Common myeloid progenitor, CD34-positive (primary cell): ENCODE measurements at regions not wholly inside any gene's neighbourhood (a gene's known extent, or its start where the extent isn't known, plus 50 kb on each side); places are given as distances from the start of the nearest gene placed in this dataset.
A peak's percentile ranks its signal among the peaks of the same experiment; 100 is the strongest.
"Not testable (repeated sequence)": the region's sequence is repeated elsewhere in the genome, so short reads cannot be mapped to it uniquely, and the experiment has no call there.

Experiments
- CTCF ChIA-PET: fragments of 350-600 bp; sonication (Branson Sonifier 250); formaldehyde crosslinking; loops from one replicate; lab custom pipeline; 2021; ENCODE audit warnings: antibody characterized with exemption; lab: Charles Lee
- POLR2A ChIA-PET: fragments of 350-600 bp; sonication (Branson Sonifier 250); formaldehyde crosslinking; loops from one replicate; lab custom pipeline; 2021; ENCODE audit warnings: antibody characterized with exemption; lab: Charles Lee
- DNase-seq, 3 donors: peaks; one replicate each; pipeline versions ENCODE4 v3.0.0 to v3.0.0-alpha.2; 2013
- H3K27ac ChIP-seq, 2 experiments: 1 replicate in 1 of 2; 2 replicates in 1 of 2; pipeline ENCODE4 v1.7.0; 2013; ENCODE audit warnings: inconsistent platforms in 2 of 2, low read length in 2 of 2, mild to moderate bottlenecking in 2 of 2, low read depth in 1 of 2, moderate library complexity in 1 of 2; ENCODE audit not compliant: severe bottlenecking in 2 of 2, insufficient read depth in 1 of 2, poor library complexity in 1 of 2
- H3K27me3 ChIP-seq, 5 experiments: replicated peaks in 2 of 5; 1 replicate in 3 of 5; 2 replicates in 2 of 5; pipeline versions ENCODE4 v1.6.1 to v1.7.0; 2013; ENCODE audit warnings: low read length in 4 of 5, mild to moderate bottlenecking in 2 of 5, moderate library complexity in 2 of 5, inconsistent platforms in 1 of 5; ENCODE audit not compliant: insufficient read depth in 5 of 5, control insufficient read depth in 4 of 5
- H3K36me3 ChIP-seq, 4 experiments: 1 replicate in 2 of 4; 2 replicates in 2 of 4; pipeline versions ENCODE4 v1.6.1 to v1.7.0; 2013; ENCODE audit warnings: low read length in 3 of 4, control low read depth in 1 of 4, mild to moderate bottlenecking in 1 of 4; ENCODE audit not compliant: control insufficient read depth in 4 of 4, insufficient read depth in 4 of 4
- H3K4me1 ChIP-seq, 4 experiments: 1 replicate in 3 of 4; 2 replicates in 1 of 4; pipeline versions ENCODE4 v1.6.1 to v1.7.1; 2013; ENCODE audit warnings: low read length in 3 of 4, mild to moderate bottlenecking in 3 of 4, control low read depth in 1 of 4, inconsistent platforms in 1 of 4, moderate library complexity in 1 of 4; ENCODE audit not compliant: control insufficient read depth in 4 of 4, insufficient read depth in 4 of 4; ENCODE audit errors: control extremely low read depth in 1 of 4
- H3K4me3 ChIP-seq, 7 experiments: 1 replicate in 4 of 7; 2 replicates in 3 of 7; pipeline versions ENCODE4 v1.5.1 to v1.7.0; 2013; ENCODE audit warnings: mild to moderate bottlenecking in 7 of 7, low read length in 6 of 7, moderate library complexity in 6 of 7, inconsistent platforms in 2 of 7, low read depth in 2 of 7, control low read depth in 1 of 7; ENCODE audit not compliant: insufficient read depth in 4 of 7, control insufficient read depth in 1 of 7; ENCODE audit errors: extremely low read depth in 1 of 7
- H3K9me3 ChIP-seq, 5 experiments: 1 replicate in 4 of 5; 2 replicates in 1 of 5; pipeline versions ENCODE4 v1.6.1 to v1.7.1; 2013; ENCODE audit warnings: low read length in 4 of 5, mild to moderate bottlenecking in 2 of 5, inconsistent platforms in 1 of 5, low read depth in 1 of 5, moderate library complexity in 1 of 5; ENCODE audit not compliant: control insufficient read depth in 4 of 5, insufficient read depth in 2 of 5; ENCODE audit errors: control extremely low read depth in 1 of 5
- WGBS: methylation state at CpG from one replicate; pipeline ENCODE4 v1.1.5; 2013; ENCODE audit not compliant: insufficient coverage; 5-methylcytosine and 5-hydroxymethylcytosine counted together

DNA sequence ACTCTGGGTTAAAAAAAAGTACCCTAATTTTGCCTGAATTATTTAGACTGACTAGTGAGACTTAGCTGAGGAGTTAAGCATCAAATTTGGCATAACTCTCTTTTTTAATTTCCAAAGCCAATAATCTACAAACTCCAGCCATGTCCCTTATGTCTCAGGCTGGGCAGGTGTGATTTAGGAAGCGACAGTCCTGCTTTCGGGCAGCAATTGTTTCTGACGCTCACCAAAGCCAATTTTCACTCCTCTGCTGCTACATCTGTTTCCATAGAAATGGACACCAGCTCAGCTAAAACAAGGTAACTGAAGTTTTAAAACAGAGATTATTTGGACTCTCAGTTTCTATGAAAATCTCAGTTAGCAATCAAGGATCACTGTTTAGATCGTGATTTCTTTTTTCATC, 338.7 kb downstream of the ABCC12 start:
- no peaks in the 10 kb centered on the region for H3K4me1 ChIP-seq
- ChIA-PET POLR2A (no interaction called here), CTCF (no interaction called here)

GRCh38 chr16:47816511-47816910, 339.3 kb downstream of the ABCC12 start:
- DNase-seq, result no peak
- H3K36me3 ChIP-seq, result no peaks in the 10 kb centered on the region
- H3K4me3 ChIP-seq, result no peak overlapping the region
- POLR2A ChIA-PET, result no interaction called here
- H3K9me3 ChIP-seq, result peaks cover 0 to 4% (median 0%) of the 10 kb centered on the region in 5 experiments
- no peaks in the 10 kb centered on the region for H3K27me3 ChIP-seq
- H3K27ac ChIP-seq, result no peak overlapping the region
- no peaks in the 10 kb centered on the region for H3K4me1 ChIP-seq
- CTCF ChIA-PET, result no interaction called here

More for the DNA sequence above, 338.7 kb downstream of the ABCC12 start:
- Histone ChIP-seq H3K27ac (no peak overlapping the region), H3K27me3 (no peaks in the 10 kb centered on the region), H3K36me3 (no peaks in the 10 kb centered on the region), H3K9me3 (peaks cover 0 to 4% (median 0%) of the 10 kb centered on the region in 5 experiments), H3K4me3 (no peak overlapping the region)
- no peak for DNase-seq
- 86% methylated on average over 4 of the region's 4 CpGs for WGBS

DNA sequence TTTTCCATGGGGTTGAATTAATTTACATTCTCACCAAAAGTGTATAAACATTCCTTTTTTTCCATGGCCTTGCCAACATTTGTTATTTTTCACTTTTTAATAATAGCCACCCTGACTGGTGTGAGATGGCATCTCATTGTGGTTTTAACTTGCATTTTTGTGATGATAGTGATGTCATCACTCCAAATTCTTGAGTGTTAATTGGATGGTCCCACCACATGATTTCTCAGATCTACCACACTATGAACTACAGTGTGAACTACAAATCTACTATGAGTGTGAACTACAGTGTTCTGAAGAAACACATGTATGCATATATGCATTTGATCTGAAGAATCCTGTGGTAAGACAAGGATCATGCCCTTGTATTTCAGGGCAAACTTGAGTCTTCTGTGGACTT, 340.1 kb downstream of the ABCC12 start:
- Histone ChIP-seq H3K36me3 (no peaks in the 10 kb centered on the region), H3K27me3 (no peaks in the 10 kb centered on the region), H3K4me1 (no peaks in the 10 kb centered on the region), H3K4me3 (no peak overlapping the region), H3K27ac (no peak overlapping the region), H3K9me3 (peaks cover 0 to 4% (median 0%) of the 10 kb centered on the region in 5 experiments)
- CTCF ChIA-PET, result no interaction called here
- DNase-seq, result no peak
- POLR2A ChIA-PET, result no interaction called here

DNA sequence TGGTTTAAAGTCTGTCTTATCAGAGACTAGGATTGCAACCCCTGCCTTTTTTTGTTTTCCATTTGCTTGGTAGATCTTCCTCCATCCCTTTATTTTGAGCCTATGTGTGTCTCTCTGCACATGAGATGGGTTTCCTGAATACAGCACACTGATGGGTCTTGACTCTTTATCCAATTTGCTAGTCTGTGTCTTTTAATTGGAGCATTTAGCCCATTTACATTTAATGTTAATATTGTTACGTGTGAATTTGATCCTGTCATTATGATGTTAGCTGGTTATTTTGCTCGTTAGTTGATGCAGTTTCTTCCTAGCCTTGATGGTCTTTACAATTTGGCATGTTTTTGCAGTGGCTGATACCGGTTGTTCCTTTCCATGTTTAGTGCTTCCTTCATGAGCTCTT, 344.0 kb downstream of the ABCC12 start:
- H3K4me1 ChIP-seq, H3K4me3 ChIP-seq, POLR2A ChIA-PET, DNase-seq, H3K9me3 ChIP-seq, H3K36me3 ChIP-seq, CTCF ChIA-PET, H3K27me3 ChIP-seq, H3K27ac ChIP-seq: not testable (repeated sequence)
- WGBS, result no CpG with 5 or more reads among the region's 3 CpGs

DNA sequence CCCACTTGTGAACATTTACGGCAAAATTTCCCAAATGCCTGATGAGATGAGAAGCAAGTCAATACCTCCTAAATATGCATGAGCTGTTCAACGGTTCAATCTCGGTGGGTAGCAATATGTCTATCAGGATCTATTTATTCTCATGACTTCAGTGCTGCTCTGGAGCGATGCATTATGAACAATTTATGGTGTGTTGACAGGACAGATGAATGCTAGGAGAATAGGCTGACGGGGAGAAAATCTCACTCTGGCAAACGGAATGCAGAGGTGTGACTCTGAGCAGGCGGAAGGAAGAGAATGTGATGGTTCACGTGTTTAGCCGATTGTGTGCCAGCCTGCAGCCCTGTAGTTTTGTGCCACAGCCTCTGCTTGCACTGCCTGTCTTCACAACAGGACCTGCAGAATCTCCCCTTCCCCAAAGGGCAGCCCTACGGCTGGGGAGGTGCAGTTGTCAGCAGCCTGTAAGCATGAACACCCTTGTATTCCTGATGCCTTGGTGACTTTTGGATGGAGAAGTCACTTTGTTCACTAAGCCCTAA, 345.2 kb downstream of the PHKB start:
- Histone ChIP-seq H3K27ac (no peak overlapping the region), H3K4me3 (no peak overlapping the region), H3K9me3 (no peaks in the 10 kb centered on the region), H3K4me1 (no peaks in the 10 kb centered on the region), H3K27me3 (no peaks in the 10 kb centered on the region), H3K36me3 (no peaks in the 10 kb centered on the region)
- no peak for DNase-seq
- WGBS, result 97% methylated on average over 10 of the region's 10 CpGs
- CTCF ChIA-PET, result no interaction called here
- POLR2A ChIA-PET, result no interaction called here

GRCh38 chr16:47787696-47788095, 326.6 kb downstream of the PHKB start:
- POLR2A ChIA-PET, result interaction anchor here (0.6 kb wide), 1 partner anchor 663 kb away, joined by 3 read pairs; no protein-coding TSS in a partner anchor
- H3K4me1 ChIP-seq, result no peaks in the 10 kb centered on the region
- H3K36me3 ChIP-seq, result no peaks in the 10 kb centered on the region
- no peak overlapping the region for H3K4me3 ChIP-seq
- no peaks in the 10 kb centered on the region for H3K27me3 ChIP-seq
- CTCF ChIA-PET, result no interaction called here
- peak in 2 of 3 donors; percentile 4 to 23 for DNase-seq
- no peak overlapping the region for H3K27ac ChIP-seq
- no CpG with 5 or more reads among the region's 3 CpGs for WGBS
- peaks cover 0 to 13% (median 6%) of the 10 kb centered on the region in 5 experiments for H3K9me3 ChIP-seq

- H3K27me3 ChIP-seq, result no peaks in the 10 kb centered on the region
- ChIA-PET CTCF (no interaction called here), POLR2A (no interaction called here)
- no peaks in the 10 kb centered on the region for H3K36me3 ChIP-seq
- H3K4me1 ChIP-seq, result peaks cover 0 to 7% (median 2%) of the 10 kb centered on the region in 4 experiments
- peaks cover 0 to 1% (median 0%) of the 10 kb centered on the region in 5 experiments for H3K9me3 ChIP-seq
- H3K27ac ChIP-seq, result no peak overlapping the region
- no peak overlapping the region for H3K4me3 ChIP-seq
- DNase-seq, result no peak
- WGBS, result 100% methylated on average over 2 of the region's 5 CpGs
Observed at GRCh38 chr16:47781673-47782072, 320.5 kb downstream of the PHKB start.
